Nephron (organoid): ENCODE measurements at regions not wholly inside any gene's neighbourhood (a gene's known extent, or its start where the extent isn't known, plus 50 kb on each side); places are given as distances from the start of the nearest gene placed in this dataset.
"Not testable (repeated sequence)": the region's sequence is repeated elsewhere in the genome, so short reads cannot be mapped to it uniquely, and the experiment has no call there.

Source experiments
- H3K27ac Mint-ChIP-seq, 3 experiments: 2 replicates each; pipeline ENCODE4 v1.8.0; 2020; ENCODE audit warnings: mixed read lengths in 3 of 3, mild to moderate bottlenecking in 2 of 3, moderate library complexity in 1 of 3
- H3K27me3 Mint-ChIP-seq: 2 replicates; pipeline ENCODE4 v1.8.0; 2021; ENCODE audit warnings: low read depth, mild to moderate bottlenecking, moderate library complexity, mixed read lengths
- H3K36me3 Mint-ChIP-seq: 2 replicates; pipeline ENCODE4 v1.8.0; 2020; ENCODE audit warnings: low read depth, mixed read lengths
- H3K4me1 Mint-ChIP-seq: 2 replicates; pipeline ENCODE4 v1.8.0; 2020; ENCODE audit warnings: mixed read lengths
- H3K4me3 Mint-ChIP-seq, 3 experiments: 2 replicates each; pipeline ENCODE4 v1.8.0; 2020; ENCODE audit warnings: mild to moderate bottlenecking in 3 of 3, mixed read lengths in 3 of 3, moderate library complexity in 2 of 3
- H3K9me3 Mint-ChIP-seq: 2 replicates; pipeline ENCODE4 v1.8.0; 2020; ENCODE audit warnings: mixed read lengths
- TF ChIP-seq, protein P1 (sequence below), 3 experiments: fragments of 200-600 bp; sonication (generic); IDR thresholded peaks; one replicate each; pipeline ENCODE4 v1.5.0; 2021; ENCODE audit warnings: antibody characterized with exemption in 3 of 3; ENCODE audit not compliant: unreplicated experiment in 3 of 3

DNA sequence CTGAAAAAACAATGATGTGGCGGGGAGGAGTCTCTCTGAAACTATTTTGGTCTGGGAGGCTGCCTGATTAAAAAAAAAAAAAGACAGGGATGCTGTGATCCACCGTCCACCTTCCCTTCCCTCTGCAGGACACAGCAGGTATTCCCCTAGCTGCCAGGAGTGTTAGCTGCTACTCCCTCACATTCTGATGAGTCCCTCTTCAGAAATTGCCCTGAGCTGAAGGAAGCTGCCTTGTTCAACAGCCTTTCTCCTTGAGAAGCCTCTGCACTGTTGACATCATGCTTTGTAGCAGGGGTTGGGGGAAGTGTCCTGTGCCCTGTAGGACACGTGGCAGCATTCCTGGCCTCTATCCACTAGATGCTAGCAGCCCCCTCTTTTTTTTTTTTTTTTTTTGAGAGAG is 71.7 kb upstream of the ZMYND8 start:
- Mint-ChIP-seq H3K36me3 (peaks cover 4% of the 10 kb centered on the region), H3K9me3 (peaks cover 22% of the 10 kb centered on the region)

DNA sequence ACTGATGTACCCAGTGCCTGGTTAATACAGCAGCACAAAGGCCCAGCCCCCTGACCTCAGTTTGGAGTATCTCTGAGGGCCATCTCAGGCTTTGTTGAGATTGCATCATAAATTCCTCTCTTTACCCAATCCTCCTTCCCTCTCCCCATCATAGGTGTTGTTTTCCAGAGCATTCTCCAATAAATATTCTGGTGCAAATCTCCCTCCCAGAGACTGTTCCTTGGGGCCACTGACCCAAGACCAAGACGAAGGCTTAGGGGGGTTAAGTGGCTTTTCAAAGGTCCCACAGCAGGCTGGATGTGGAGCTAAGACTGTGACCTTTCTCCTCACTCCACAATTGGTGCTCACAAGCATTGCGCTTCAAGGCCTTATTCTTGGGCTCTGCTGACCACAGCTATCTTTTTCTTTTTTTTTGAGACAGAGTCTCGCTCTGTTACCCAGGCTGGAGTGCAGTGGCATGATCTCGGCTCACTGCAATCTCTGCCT is 72.4 kb upstream of the ZMYND8 start:
- Mint-ChIP-seq H3K9me3 (peaks cover 22% of the 10 kb centered on the region), H3K27me3 (no peaks in the 10 kb centered on the region), H3K4me3 (no peak overlapping the region), H3K36me3 (peaks cover 4% of the 10 kb centered on the region), H3K27ac (no peak overlapping the region), H3K4me1 (no peaks in the 10 kb centered on the region)
- TF ChIP-seq, protein P1, sequence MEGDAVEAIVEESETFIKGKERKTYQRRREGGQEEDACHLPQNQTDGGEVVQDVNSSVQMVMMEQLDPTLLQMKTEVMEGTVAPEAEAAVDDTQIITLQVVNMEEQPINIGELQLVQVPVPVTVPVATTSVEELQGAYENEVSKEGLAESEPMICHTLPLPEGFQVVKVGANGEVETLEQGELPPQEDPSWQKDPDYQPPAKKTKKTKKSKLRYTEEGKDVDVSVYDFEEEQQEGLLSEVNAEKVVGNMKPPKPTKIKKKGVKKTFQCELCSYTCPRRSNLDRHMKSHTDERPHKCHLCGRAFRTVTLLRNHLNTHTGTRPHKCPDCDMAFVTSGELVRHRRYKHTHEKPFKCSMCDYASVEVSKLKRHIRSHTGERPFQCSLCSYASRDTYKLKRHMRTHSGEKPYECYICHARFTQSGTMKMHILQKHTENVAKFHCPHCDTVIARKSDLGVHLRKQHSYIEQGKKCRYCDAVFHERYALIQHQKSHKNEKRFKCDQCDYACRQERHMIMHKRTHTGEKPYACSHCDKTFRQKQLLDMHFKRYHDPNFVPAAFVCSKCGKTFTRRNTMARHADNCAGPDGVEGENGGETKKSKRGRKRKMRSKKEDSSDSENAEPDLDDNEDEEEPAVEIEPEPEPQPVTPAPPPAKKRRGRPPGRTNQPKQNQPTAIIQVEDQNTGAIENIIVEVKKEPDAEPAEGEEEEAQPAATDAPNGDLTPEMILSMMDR (IDR thresholded peaks at IDR 0.05; ENCODE audit: unreplicated experiment in 3 of 3): no peak

More for the DNA sequence above, 71.7 kb upstream of the ZMYND8 start:
- no peak overlapping the region for H3K27ac Mint-ChIP-seq
- TF ChIP-seq, protein P1 (IDR thresholded peaks at IDR 0.05; ENCODE audit: unreplicated experiment in 3 of 3): no peak
- no peak overlapping the region for H3K4me3 Mint-ChIP-seq
- no peaks in the 10 kb centered on the region for H3K4me1 Mint-ChIP-seq
- no peaks in the 10 kb centered on the region for H3K27me3 Mint-ChIP-seq

DNA sequence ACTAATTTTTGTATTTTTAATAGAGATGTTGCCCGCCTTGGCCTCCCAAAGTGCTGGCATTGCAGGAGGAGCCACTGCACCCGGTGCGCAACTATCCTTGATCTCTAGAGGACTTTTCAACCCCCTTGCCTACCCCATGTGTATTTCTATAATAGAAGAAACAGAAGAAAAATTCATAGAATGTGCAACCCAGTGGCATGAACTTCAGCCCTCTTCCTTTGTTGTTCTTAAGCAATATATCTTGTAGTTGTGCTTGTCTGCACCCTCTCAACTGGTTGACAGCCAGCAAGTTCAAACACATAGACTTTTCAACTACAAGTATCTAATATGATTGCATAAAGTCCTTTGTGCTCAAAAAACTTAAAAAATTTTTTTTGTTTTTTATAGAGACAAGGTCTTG is 72.3 kb upstream of the NCOA3 start:
- TF ChIP-seq, protein P1 (IDR thresholded peaks at IDR 0.05; ENCODE audit: unreplicated experiment in 3 of 3): no peak
- Mint-ChIP-seq H3K4me3 (no peak overlapping the region), H3K9me3 (peaks cover 22% of the 10 kb centered on the region), H3K4me1 (no peaks in the 10 kb centered on the region), H3K36me3 (peaks cover 4% of the 10 kb centered on the region), H3K27me3 (no peaks in the 10 kb centered on the region), H3K27ac (no peak overlapping the region)

DNA sequence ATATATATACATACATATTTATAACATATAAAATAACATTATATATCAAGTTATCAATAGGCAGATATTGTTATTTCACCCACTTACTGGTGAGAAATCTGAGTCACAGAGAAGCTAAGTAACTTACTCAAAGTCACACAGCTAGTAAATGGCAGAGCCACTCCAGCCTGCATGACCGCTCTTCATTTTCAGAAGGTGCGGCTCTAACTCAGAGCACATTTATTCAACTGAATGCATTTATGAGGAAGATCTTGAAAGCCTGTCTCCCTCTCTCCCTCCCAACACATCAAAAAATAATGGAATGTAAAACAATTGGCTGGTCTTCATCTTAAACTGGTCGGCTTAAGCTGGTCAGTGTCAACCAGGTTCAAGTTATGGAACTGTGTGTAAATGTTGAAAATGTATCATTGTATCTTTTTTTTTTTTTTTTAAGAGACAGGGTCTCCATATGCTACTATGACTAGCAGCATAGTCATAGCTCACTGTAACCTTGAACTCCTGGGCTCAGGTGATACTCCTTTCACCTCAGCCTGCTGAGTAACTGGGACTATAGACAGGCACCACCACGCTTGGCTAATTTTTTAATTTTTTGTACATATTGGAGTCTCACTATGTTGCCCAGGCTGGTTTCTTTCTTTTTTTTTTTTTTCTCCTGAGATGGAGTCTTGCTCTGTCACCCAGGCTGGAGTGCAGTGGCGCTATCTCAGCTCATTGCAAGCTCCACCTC is 70.7 kb upstream of the NCOA3 start:
- no peaks in the 10 kb centered on the region for H3K27me3 Mint-ChIP-seq
- no peak overlapping the region for H3K27ac Mint-ChIP-seq
- no peaks in the 10 kb centered on the region for H3K4me1 Mint-ChIP-seq
- peaks cover 4% of the 10 kb centered on the region for H3K36me3 Mint-ChIP-seq
- TF ChIP-seq, protein P1 (IDR thresholded peaks at IDR 0.05; ENCODE audit: unreplicated experiment in 3 of 3): no peak
- H3K4me3 Mint-ChIP-seq: no peak overlapping the region
- H3K9me3 Mint-ChIP-seq: peaks cover 22% of the 10 kb centered on the region

DNA sequence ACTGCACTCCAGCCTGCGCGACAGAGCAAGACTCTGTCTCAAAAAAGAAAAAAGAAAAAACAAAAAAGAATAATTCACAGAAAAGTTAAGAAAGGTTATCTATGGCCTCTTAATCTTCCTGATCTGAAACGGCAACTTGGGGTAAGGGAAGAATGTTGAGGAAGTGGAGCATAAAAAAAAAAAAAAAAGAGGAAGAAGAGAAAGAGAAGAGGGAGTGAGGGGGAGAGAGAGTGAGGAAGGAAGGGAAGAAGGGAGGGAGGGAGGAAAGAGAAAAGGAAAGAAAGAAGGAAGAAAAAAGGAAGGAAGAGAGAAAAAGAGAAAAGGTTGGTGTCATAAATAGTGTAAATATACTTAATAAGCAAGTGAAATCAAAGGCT is 68.9 kb upstream of the NCOA3 start:
- Mint-ChIP-seq H3K4me1 (no peaks in the 10 kb centered on the region), H3K9me3 (peaks cover 12% of the 10 kb centered on the region)

DNA sequence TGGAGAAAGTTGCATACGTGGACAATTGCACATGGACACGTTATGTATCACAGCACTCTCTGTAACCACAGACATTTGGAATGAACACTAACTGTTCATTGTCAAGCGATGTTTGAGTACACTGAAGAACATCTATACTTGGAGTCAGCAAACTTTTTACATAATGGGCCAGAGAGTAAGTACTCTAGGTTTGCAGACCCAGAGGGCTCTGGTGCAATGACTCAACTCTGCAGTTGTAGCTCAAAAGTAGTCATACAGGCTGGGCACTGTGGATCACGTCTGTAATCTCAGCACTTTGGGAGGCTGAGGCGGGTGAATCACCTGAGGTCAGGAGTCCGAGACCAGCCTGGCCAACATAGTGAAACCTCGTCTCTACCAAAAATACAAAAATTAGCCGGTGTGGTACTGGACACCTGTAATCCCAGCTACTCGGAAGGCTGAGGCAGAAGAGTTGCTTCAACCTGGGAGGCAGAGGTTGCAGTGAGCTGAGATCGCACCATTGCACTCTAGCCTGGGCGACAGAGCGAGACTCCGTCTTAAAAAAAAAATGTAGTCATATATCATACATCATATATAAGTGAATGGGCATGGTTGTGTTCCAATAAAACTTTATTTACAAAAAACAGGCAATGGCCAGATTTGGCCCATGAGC is 67.4 kb upstream of the NCOA3 start:
- not testable (repeated sequence) for H3K4me3 Mint-ChIP-seq, H3K27ac Mint-ChIP-seq, H3K27me3 Mint-ChIP-seq, H3K4me1 Mint-ChIP-seq, H3K9me3 Mint-ChIP-seq, H3K36me3 Mint-ChIP-seq

More for the DNA sequence above, 68.9 kb upstream of the NCOA3 start:
- no peaks in the 10 kb centered on the region for H3K27me3 Mint-ChIP-seq
- H3K27ac Mint-ChIP-seq: peak overlapping the region in 1 of 3 experiments; percentile 56
- H3K4me3 Mint-ChIP-seq: no peak overlapping the region
- TF ChIP-seq, protein P1 (IDR thresholded peaks at IDR 0.05; ENCODE audit: unreplicated experiment in 3 of 3): no peak
- H3K36me3 Mint-ChIP-seq: no peaks in the 10 kb centered on the region
